HG02623 (cell line): ENCODE measurements at regions not wholly inside any gene's neighbourhood (a gene's known extent, or its start where the extent isn't known, plus 50 kb on each side); places are given as distances from the start of the nearest gene placed in this dataset.
"Not testable (repeated sequence)": the region's sequence is repeated elsewhere in the genome, so short reads cannot be mapped to it uniquely, and the experiment has no call there.

Experiments used
- ATAC-seq: cut with Tn5 transposase; IDR thresholded peaks from one replicate; pipeline ENCODE4 v1.9.1; 2021; ENCODE audit warnings: moderate library complexity; ENCODE audit not compliant: unreplicated experiment

DNA sequence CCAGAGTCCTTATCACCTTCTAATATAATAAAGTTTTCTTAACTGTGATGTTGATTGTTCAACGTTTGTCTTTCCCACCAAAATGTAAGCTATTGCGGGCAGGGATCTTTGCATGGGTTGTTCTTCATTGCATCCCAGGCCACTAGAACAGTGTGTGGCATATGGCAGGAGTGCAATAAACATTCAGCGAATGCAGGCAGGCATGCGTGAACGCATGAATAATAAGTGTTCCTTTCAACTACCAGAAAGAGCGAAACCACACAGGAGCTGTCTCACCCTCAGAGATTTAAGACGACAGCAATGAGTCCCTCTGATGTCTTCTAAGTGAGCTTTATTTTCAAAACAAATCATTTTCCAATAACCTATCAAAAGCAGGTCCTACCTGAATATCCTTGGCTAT is 2693.1 kb upstream of the TPTE start:
- not testable (repeated sequence) for ATAC-seq

DNA sequence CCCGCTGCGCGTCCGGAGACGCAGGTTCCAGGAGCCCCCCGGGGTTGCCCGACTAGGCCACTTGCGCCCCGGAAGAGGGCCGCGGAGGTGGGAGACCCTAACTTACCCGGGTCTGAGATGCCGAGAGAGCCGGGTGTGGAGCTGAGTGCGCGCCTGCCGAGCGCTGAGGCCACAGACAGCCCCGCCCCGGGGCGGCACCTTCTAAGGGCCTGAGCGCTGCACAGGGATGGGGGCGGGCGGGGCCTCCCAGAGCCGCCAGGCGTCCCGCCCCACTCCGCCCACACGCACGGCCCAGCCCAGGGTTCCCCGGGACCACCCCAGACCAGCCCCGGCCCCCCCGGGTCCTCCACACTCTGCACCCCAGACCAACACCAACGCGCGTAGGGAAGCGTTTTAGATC is 2692.0 kb upstream of the TPTE start:
- ATAC-seq, result not testable (repeated sequence)

DNA sequence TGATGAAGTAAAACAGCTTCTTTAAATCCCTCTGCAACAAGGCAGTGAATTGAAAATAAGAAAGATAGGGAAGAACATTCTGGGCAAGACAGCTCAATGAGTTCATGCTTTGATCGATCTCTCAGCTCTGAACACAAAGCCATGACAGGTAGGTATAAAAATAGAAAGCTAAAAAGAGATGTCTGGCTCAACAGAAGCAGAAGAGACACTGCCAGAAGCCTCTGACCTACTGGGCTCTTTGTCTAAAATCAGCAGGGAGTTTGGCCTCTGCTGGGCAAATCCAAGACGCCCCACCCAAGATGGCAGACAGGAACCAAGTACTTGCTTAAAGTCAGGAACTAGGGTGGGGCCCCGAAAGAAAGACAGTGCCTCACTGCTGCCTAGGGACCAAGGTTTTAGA is 2684.1 kb upstream of the TPTE start:
- ATAC-seq, result not testable (repeated sequence)

DNA sequence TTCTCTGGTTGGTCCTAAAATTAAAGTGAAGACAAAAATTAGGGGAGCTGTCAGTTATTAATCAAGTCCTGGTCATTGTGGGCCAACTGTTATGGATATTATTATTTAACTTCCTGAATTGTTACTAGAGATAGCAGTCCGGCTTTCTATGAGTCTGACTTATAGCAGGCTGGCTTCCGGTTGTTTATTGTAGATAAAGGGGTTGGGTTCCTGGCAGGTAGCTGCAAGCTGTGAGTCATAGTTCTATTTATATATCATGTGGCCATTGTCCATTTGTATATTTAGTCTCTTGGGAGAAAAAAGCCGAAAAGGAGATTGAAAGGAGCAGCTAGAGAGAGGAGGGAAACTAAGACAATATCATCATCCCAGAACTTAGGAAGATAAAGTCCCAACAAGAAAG is 2668.0 kb upstream of the TPTE start:
- not testable (repeated sequence) for ATAC-seq

DNA sequence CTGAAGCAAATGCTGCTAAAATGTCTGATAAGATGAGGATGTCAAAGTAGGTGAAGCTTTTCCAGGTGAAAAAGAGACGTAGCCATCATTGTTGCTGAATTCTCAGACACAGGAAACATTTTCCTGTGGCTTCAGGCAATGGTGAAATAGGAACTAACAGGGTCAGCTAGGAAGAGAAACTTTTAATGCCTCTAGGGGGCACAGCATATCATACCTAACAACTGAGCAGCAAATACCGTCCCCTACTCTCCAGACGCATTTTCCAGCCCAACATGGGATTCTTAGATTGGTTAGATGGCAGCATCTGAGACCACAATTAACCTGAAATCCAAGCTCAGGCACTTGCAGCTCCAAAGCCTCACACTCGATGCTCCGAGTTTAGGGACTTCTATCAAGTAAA is 2667.5 kb upstream of the TPTE start:
- not testable (repeated sequence) for ATAC-seq
